ENCODE measurements at regions not wholly inside any gene's neighbourhood (a gene's known extent, or its start where the extent isn't known, plus 50 kb on each side); places are given as distances from the start of the nearest gene placed in this dataset.

- Histone ChIP-seq H3K27ac (ENCODE audit: poor library complexity, severe bottlenecking) (no peak overlapping the region), H3K36me3 (ENCODE audit: low read depth) (no peaks in the 10 kb centered on the region), H3K27me3 (ENCODE audit: insufficient read depth, poor library complexity, severe bottlenecking) (no peaks in the 10 kb centered on the region), H3K9me3 (ENCODE audit: severe bottlenecking) (no peaks in the 10 kb centered on the region), H3K4me3 (ENCODE audit: severe bottlenecking) (no peak overlapping the region), H3K4me1 (ENCODE audit: insufficient read depth, poor library complexity, severe bottlenecking) (peaks cover 4% of the 10 kb centered on the region)
- DNase-seq (ENCODE audit: low spot score) = no peak
- no peak for ATAC-seq (ENCODE audit: low read depth)
- no peak for TF ChIP-seq CTCF (IDR thresholded peaks at IDR 0.05; ENCODE audit: poor library complexity, severe bottlenecking)
These were observed 265.1 kb upstream of the CITED2 start for GRCh38 chr6:139639507-139639906.

DNA sequence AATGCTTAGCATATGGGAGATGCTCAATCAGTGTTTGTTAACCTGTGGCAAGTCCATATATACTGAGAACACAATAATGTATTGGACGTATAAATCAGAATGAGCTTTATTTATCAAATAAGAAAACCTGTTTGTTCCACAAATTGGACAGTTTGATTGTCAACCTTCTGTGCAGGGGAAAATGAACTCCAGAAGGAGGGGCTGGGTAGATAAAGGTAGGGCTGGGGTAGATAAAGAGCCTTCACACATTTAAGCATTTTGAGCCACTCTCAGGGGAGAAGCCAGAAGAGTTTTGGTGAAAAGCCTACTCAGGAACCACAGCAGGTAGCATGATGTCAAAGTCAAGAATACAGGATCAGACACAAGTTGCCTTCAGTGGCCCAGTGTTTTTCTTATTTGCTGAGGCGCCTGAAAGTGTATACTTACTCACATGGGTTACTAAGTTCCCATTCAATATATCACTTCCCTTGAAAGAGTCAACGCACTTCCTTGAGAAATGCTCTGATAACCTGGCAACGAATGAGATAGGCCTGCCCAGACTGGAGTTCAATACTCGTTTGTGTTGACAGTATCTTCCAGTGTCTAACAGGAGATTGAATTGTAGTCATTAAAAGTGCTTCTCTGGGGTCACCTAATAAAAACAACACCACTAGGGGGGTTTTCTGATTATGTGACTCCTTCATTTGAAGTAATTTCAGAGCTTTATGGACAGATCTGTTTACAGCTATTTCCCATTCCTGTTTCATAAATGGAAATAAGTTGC is 263.9 kb upstream of the CITED2 start:
- H3K27ac ChIP-seq (ENCODE audit: poor library complexity, severe bottlenecking) = no peak overlapping the region
- ATAC-seq (ENCODE audit: low read depth) = no peak
- no peak for DNase-seq (ENCODE audit: low spot score)

DNA sequence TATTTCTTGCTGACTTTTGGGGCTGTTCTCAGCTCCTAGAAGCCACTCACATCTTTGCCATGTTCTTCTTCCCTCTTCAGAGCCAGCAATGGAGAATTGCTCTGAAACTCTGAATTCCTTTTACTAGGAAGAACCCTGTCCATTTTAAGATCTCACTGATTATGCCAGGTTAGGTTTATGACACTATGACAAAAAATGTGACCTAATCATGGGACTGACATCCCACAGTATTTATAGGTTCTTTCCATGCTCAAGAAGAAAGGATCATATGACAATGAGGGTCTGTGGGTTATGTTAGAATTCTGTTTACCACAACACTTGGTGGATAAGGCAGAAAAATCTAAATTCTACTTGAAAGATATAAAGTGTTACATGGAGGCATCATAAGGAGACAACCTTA is 263.3 kb upstream of the CITED2 start:
- H3K4me1 ChIP-seq (ENCODE audit: insufficient read depth, poor library complexity, severe bottlenecking) = peaks cover 4% of the 10 kb centered on the region
- TF ChIP-seq CTCF (IDR thresholded peaks at IDR 0.05; ENCODE audit: poor library complexity, severe bottlenecking) = no peak
- no peaks in the 10 kb centered on the region for H3K9me3 ChIP-seq (ENCODE audit: severe bottlenecking)
- H3K4me3 ChIP-seq (ENCODE audit: severe bottlenecking) = no peak overlapping the region
- ATAC-seq (ENCODE audit: low read depth) (no peak), DNase-seq (ENCODE audit: low spot score) (no peak)
- H3K27me3 ChIP-seq (ENCODE audit: insufficient read depth, poor library complexity, severe bottlenecking) = no peaks in the 10 kb centered on the region
- H3K27ac ChIP-seq (ENCODE audit: poor library complexity, severe bottlenecking) = no peak overlapping the region
- H3K36me3 ChIP-seq (ENCODE audit: low read depth) = no peaks in the 10 kb centered on the region

More for the DNA sequence above, 263.9 kb upstream of the CITED2 start:
- TF ChIP-seq CTCF (IDR thresholded peaks at IDR 0.05; ENCODE audit: poor library complexity, severe bottlenecking) = no peak
- H3K27me3 ChIP-seq (ENCODE audit: insufficient read depth, poor library complexity, severe bottlenecking) = no peaks in the 10 kb centered on the region
- H3K4me1 ChIP-seq (ENCODE audit: insufficient read depth, poor library complexity, severe bottlenecking) = peaks cover 4% of the 10 kb centered on the region
- H3K4me3 ChIP-seq (ENCODE audit: severe bottlenecking) = no peak overlapping the region
- no peaks in the 10 kb centered on the region for H3K9me3 ChIP-seq (ENCODE audit: severe bottlenecking)
- H3K36me3 ChIP-seq (ENCODE audit: low read depth) = no peaks in the 10 kb centered on the region

DNA sequence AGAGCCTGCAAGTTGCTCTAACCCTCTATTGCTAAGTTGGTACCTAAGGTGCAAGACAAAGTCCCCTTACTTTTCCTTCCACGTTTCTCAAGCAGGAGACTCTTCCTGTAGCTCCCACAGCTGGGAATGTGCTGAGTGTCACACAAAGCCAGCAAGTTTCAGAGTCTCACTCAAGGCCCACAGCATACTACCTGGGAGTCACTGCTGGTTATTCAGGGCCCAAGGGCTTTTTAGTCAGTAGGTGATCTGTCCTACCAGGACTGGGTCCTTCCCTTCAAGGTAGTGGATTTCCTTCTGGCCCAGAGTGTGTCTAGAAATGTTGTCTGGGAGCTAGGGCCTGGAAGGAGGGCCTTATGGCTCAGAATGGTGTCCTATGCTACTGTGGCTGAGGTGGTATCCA is 261.9 kb upstream of the CITED2 start:
- Histone ChIP-seq H3K4me3 (ENCODE audit: severe bottlenecking) (no peak overlapping the region), H3K27ac (ENCODE audit: poor library complexity, severe bottlenecking) (no peak overlapping the region), H3K36me3 (ENCODE audit: low read depth) (no peaks in the 10 kb centered on the region), H3K4me1 (ENCODE audit: insufficient read depth, poor library complexity, severe bottlenecking) (peaks cover 4% of the 10 kb centered on the region), H3K9me3 (ENCODE audit: severe bottlenecking) (no peaks in the 10 kb centered on the region), H3K27me3 (ENCODE audit: insufficient read depth, poor library complexity, severe bottlenecking) (no peaks in the 10 kb centered on the region)
- TF ChIP-seq CTCF (IDR thresholded peaks at IDR 0.05; ENCODE audit: poor library complexity, severe bottlenecking) = no peak
- no peak for DNase-seq (ENCODE audit: low spot score)
- no peak for ATAC-seq (ENCODE audit: low read depth)

Data from RWPE2 (cell line).